B cell (primary cell): ENCODE measurements at regions not wholly inside any gene's neighbourhood (a gene's known extent, or its start where the extent isn't known, plus 50 kb on each side); places are given as distances from the start of the nearest gene placed in this dataset.

ENCODE experiments used
- ATAC-seq: fragments of 200-7000 bp; cut with Tn5 transposase; one replicate; pipeline ENCODE4 v1.10.0; 2021; ENCODE audit warnings: low read depth, mild to moderate bottlenecking, moderate number of reproducible peaks, moderate library complexity
- CTCF ChIA-PET: fragments of 350-600 bp; sonication (Branson Sonifier 250); formaldehyde crosslinking; loops from one replicate; lab custom pipeline; 2021; ENCODE audit warnings: antibody characterized with exemption, inconsistent platforms; lab: Charles Lee
- POLR2A ChIA-PET: fragments of 350-600 bp; sonication (Branson Sonifier 250); formaldehyde crosslinking; loops from one replicate; lab custom pipeline; 2021; ENCODE audit warnings: antibody characterized with exemption; lab: Charles Lee
- DNase-seq: peaks from one replicate; pipeline ENCODE4 v3.0.0; 2013
- H2AFZ ChIP-seq: 2 replicates; pipeline ENCODE4 v1.6.1; 2012; ENCODE audit warnings: mild to moderate bottlenecking, low read depth, low read length; ENCODE audit not compliant: insufficient read depth, poor library complexity, severe bottlenecking
- H3K27ac ChIP-seq, 2 donors: 1 replicate in 1 of 2; 2 replicates in 1 of 2; pipeline ENCODE4 v1.5.1; 2012 to 2013; ENCODE audit warnings: low read length in 2 of 2, mild to moderate bottlenecking in 2 of 2, moderate library complexity in 1 of 2
- H3K27me3 ChIP-seq, 4 experiments: fragments of 200-600 bp in 1 of 4; sonication (generic) in 1 of 4; replicated peaks in 1 of 4; 1 replicate in 2 of 4; 2 replicates in 2 of 4; pipeline versions ENCODE4 v1.6.1 to v1.7.0; 2013 to 2016; ENCODE audit warnings: low read length in 3 of 4, mild to moderate bottlenecking in 2 of 4, mixed read lengths in 1 of 4, moderate library complexity in 1 of 4; ENCODE audit not compliant: insufficient read depth in 4 of 4, control insufficient read depth in 3 of 4; ENCODE audit errors: control extremely low read depth in 1 of 4
- H3K36me3 ChIP-seq, 2 experiments: replicated peaks in 1 of 2; 1 replicate in 1 of 2; 2 replicates in 1 of 2; pipeline versions ENCODE4 v1.6.1 to v1.7.1; 2013; ENCODE audit warnings: low read length in 1 of 2; ENCODE audit not compliant: insufficient read depth in 2 of 2, control insufficient read depth in 1 of 2; ENCODE audit errors: control extremely low read depth in 1 of 2, extremely low read depth in 1 of 2
- H3K4me1 ChIP-seq, 2 donors: fragments of 200-600 bp in 1 of 2; sonication (generic) in 1 of 2; 1 replicate in 1 of 2; 2 replicates in 1 of 2; pipeline versions ENCODE4 v1.5.1 to v1.6.1; 2013 to 2017; ENCODE audit warnings: low read length in 2 of 2; ENCODE audit not compliant: control insufficient read depth in 2 of 2, insufficient read depth in 2 of 2
- H3K4me2 ChIP-seq: replicated peaks from 2 replicates; pipeline ENCODE3; 2012; ENCODE audit warnings: mild to moderate bottlenecking, low read depth, low read length; ENCODE audit not compliant: poor library complexity, severe bottlenecking
- H3K4me3 ChIP-seq, 5 experiments: fragments of 200-600 bp in 1 of 5; sonication (generic) in 1 of 5; 1 replicate in 3 of 5; 2 replicates in 2 of 5; pipeline versions ENCODE4 v1.5.1 to v1.7.0; 2011 to 2016; ENCODE audit warnings: low read length in 4 of 5, mild to moderate bottlenecking in 4 of 5, low read depth in 2 of 5, control low read depth in 1 of 5, moderate library complexity in 1 of 5; ENCODE audit not compliant: insufficient read depth in 1 of 5; ENCODE audit errors: control extremely low read depth in 1 of 5, extremely low read depth in 1 of 5
- H3K79me2 ChIP-seq: fragments of 200-600 bp; sonication (generic); one replicate; pipeline ENCODE4 v1.6.0; 2016; ENCODE audit warnings: low read length; ENCODE audit not compliant: control insufficient read depth, insufficient read depth
- H3K9ac ChIP-seq: fragments of 200-600 bp; sonication (generic); 2 replicates; pipeline ENCODE4 v1.6.1; 2017; ENCODE audit warnings: mild to moderate bottlenecking, low read length, moderate library complexity
- H3K9me3 ChIP-seq, 3 donors: one replicate each; pipeline versions ENCODE4 v1.6.1 to v1.7.1; 2013; ENCODE audit warnings: low read length in 2 of 3; ENCODE audit not compliant: control insufficient read depth in 2 of 3, insufficient read depth in 1 of 3; ENCODE audit errors: control extremely low read depth in 1 of 3
- H4K20me1 ChIP-seq: 2 replicates; pipeline ENCODE4 v1.6.0; 2012; ENCODE audit warnings: mild to moderate bottlenecking, low read length; ENCODE audit not compliant: insufficient read depth, control insufficient read depth, poor library complexity, severe bottlenecking
- H3K27ac Mint-ChIP-seq: one replicate; pipeline ENCODE4 v1.8.0; 2021; ENCODE audit warnings: mixed read lengths
- H3K27me3 Mint-ChIP-seq: one replicate; pipeline ENCODE4 v1.8.0; 2021; ENCODE audit warnings: mixed read lengths
- H3K4me1 Mint-ChIP-seq: one replicate; pipeline ENCODE4 v1.8.0; 2021; ENCODE audit warnings: mixed read lengths
- H3K4me3 Mint-ChIP-seq: one replicate; pipeline ENCODE4 v1.8.0; 2021; ENCODE audit warnings: mixed read lengths
- H3K9me3 Mint-ChIP-seq: one replicate; pipeline ENCODE4 v1.8.0; 2022; ENCODE audit warnings: mixed read lengths; ENCODE audit not compliant: insufficient read depth
- EZH2 ChIP-seq: IDR thresholded peaks from 2 replicates; pipeline ENCODE4 v1.6.1; 2012; ENCODE audit warnings: borderline replicate concordance, low read depth, mild to moderate bottlenecking, moderate library complexity, low read length; ENCODE audit not compliant: insufficient read depth, poor library complexity, severe bottlenecking
- WGBS: methylation state at CpG from one replicate; pipeline ENCODE4 v1.1.5; 2013; ENCODE audit warnings: missing lambda C conversion rate; ENCODE audit not compliant: insufficient coverage; 5-methylcytosine and 5-hydroxymethylcytosine counted together
- intact Hi-C: fragments of 100-400 bp; cut with micrococcal nuclease; formaldehyde crosslinking; loops from one replicate; pipeline ENCODE4 v1.10.0; 2022
- TF ChIP-seq, protein P1 (sequence below): fragments of 200-600 bp; IDR thresholded peaks from one replicate; pipeline ENCODE4 v1.8.0; 2022; ENCODE audit warnings: antibody characterized with exemption, mild to moderate bottlenecking

DNA sequence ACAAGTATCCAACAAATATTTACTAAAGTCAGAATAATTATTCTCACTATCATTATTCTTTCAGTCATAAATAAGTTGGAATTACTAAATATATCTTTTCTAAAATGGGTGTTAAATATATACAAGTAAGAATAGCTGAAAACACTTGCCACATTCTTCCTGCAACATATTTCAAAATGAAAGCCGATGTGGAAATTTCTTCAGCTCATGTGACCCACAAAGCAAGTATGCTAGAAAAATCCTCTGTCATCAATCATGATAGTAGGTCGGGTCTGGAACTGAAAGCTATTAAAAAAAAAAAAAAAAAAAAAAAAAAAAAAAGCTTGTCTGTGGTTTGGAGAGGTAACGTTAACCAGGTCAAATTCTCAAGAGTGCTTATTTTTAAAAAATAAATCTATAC, 344.7 kb downstream of the NEBL start:
- H3K27ac Mint-ChIP-seq: no peak overlapping the region
- no CpG with 5 or more reads among the region's 3 CpGs for WGBS
- CTCF ChIA-PET: no interaction called here

DNA sequence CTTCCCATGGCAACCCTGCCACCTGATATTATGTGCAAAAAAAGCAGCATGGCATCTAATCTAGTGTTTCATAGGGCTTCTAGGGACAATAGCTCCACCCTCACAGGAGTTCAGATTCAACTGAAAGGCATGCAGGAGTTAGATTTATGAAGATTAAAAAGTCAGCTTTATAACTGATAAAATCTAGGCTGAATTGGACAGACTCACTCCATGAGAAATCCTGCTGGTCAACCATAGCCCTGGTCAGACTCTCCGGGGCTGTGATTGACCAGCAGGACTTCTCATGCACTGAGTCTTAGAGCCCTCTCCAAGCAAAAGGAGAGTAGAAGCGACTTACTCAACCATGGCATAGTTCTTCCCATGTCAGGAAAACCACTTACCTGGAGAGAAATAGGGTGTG, 345.4 kb downstream of the NEBL start:
- intact Hi-C loops: no loop called here
- H3K36me3 ChIP-seq: no peaks in the 10 kb centered on the region
- no peak overlapping the region for H2AFZ ChIP-seq
- ChIA-PET CTCF (no interaction called here), POLR2A (no interaction called here)
- no peaks in the 10 kb centered on the region for H3K4me1 ChIP-seq
- Mint-ChIP-seq H3K9me3 (no peaks in the 10 kb centered on the region), H3K27me3 (no peaks in the 10 kb centered on the region), H3K4me3 (no peak overlapping the region), H3K27ac (no peak overlapping the region), H3K4me1 (no peaks in the 10 kb centered on the region)
- no peaks in the 10 kb centered on the region for H3K27me3 ChIP-seq
- no peaks in the 10 kb centered on the region for H4K20me1 ChIP-seq
- no peak overlapping the region for H3K9ac ChIP-seq
- TF ChIP-seq EZH2: no peak
- TF ChIP-seq, protein P1, sequence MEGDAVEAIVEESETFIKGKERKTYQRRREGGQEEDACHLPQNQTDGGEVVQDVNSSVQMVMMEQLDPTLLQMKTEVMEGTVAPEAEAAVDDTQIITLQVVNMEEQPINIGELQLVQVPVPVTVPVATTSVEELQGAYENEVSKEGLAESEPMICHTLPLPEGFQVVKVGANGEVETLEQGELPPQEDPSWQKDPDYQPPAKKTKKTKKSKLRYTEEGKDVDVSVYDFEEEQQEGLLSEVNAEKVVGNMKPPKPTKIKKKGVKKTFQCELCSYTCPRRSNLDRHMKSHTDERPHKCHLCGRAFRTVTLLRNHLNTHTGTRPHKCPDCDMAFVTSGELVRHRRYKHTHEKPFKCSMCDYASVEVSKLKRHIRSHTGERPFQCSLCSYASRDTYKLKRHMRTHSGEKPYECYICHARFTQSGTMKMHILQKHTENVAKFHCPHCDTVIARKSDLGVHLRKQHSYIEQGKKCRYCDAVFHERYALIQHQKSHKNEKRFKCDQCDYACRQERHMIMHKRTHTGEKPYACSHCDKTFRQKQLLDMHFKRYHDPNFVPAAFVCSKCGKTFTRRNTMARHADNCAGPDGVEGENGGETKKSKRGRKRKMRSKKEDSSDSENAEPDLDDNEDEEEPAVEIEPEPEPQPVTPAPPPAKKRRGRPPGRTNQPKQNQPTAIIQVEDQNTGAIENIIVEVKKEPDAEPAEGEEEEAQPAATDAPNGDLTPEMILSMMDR: no peak
- 100% methylated on average over 1 of the region's 2 CpGs for WGBS
- H3K4me3 ChIP-seq: no peak overlapping the region
- DNase-seq: no peak
- ATAC-seq: no peak
- H3K79me2 ChIP-seq: no peaks in the 10 kb centered on the region
- H3K27ac ChIP-seq: no peak overlapping the region
- H3K9me3 ChIP-seq: peaks cover 0 to 12% (median 0%) of the 10 kb centered on the region in 3 donors
- no peak overlapping the region for H3K4me2 ChIP-seq

More for the DNA sequence above, 344.7 kb downstream of the NEBL start:
- no peaks in the 10 kb centered on the region for H3K4me1 ChIP-seq
- no peak overlapping the region for H3K27ac ChIP-seq
- ATAC-seq (no peak), DNase-seq (no peak)
- no peaks in the 10 kb centered on the region for H3K27me3 ChIP-seq
- no peak overlapping the region for H3K9ac ChIP-seq
- no peaks in the 10 kb centered on the region for H3K36me3 ChIP-seq
- no peak overlapping the region for H3K4me2 ChIP-seq
- Mint-ChIP-seq H3K4me3 (no peak overlapping the region), H3K27me3 (no peaks in the 10 kb centered on the region), H3K9me3 (no peaks in the 10 kb centered on the region), H3K4me1 (no peaks in the 10 kb centered on the region)
- H2AFZ ChIP-seq: no peak overlapping the region
- intact Hi-C loops: no loop called here
- H3K4me3 ChIP-seq: no peak overlapping the region
- no peaks in the 10 kb centered on the region for H3K79me2 ChIP-seq
- no peaks in the 10 kb centered on the region for H4K20me1 ChIP-seq
- H3K9me3 ChIP-seq: peaks cover 0 to 10% (median 0%) of the 10 kb centered on the region in 3 donors
- TF ChIP-seq, protein P1: no peak
- no peak for TF ChIP-seq EZH2
- POLR2A ChIA-PET: no interaction called here
